SHP77 (cell line): ENCODE measurements at regions not wholly inside any gene's neighbourhood (a gene's known extent, or its start where the extent isn't known, plus 50 kb on each side); places are given as distances from the start of the nearest gene placed in this dataset.
A peak's percentile ranks its signal among the peaks of the same experiment; 100 is the strongest.
"Not testable (repeated sequence)": the region's sequence is repeated elsewhere in the genome, so short reads cannot be mapped to it uniquely, and the experiment has no call there.

Experiments used
- DNase-seq, 2 experiments: peaks; one replicate each; lab custom pipeline; 2025; lab: John Stamatoyannopoulos, UW

DNA sequence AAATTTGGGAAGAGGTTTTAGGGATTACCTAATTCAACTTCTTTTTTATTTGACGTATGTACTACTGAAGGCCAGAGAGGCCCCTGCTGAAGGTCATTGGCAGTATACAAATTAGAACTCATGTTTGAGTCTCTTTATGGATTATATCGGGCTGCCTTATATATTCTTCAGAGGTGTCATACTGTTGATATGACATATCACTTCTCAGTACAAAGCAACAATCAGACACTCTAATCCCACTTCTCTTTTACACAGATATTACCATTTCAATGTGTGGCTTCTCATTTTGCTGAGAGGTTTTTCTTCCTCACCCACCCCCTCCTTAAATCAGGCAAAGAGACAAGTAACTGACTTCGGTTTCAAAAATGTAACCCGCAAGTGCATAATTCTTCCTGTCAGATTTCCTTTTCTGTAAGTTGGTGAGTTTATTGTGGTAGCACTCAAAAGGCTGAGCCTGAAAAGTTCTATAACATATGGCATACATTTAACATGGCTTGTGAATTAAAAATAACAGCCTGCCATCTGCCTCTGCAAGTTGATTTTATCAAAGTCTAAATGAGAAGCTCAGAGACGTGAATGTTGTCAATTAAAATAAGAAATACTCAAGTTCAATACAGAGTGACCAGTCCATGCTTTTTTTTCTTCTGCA lies 163.6 kb upstream of the RORB start:
- DNase-seq, result no peak

DNA sequence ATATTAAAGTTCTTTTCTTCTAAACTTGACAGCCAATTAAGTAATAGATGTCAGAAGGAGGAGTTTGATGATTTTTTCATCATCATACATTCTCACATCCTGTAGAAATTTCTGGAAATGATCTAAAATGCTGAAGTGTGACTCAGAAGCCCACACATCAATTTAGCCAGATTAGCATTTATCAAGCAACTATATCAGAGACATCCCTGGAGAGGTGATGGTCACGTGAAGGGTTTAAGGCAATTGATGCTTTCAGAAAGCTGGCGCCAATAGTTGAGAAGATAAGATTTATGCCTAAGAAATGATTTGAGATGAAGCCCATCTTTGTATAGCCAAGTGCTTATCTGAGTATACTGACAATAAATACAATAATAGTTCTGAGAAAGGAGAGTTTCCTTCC lies 162.9 kb upstream of the RORB start:
- no peak for DNase-seq

- no peak for DNase-seq
These were observed 161.0 kb upstream of the RORB start for GRCh38 chr9:74336161-74336560.

GRCh38 chr9:74348777-74349176 lies 148.4 kb upstream of the RORB start:
- DNase-seq, result no peak

DNA sequence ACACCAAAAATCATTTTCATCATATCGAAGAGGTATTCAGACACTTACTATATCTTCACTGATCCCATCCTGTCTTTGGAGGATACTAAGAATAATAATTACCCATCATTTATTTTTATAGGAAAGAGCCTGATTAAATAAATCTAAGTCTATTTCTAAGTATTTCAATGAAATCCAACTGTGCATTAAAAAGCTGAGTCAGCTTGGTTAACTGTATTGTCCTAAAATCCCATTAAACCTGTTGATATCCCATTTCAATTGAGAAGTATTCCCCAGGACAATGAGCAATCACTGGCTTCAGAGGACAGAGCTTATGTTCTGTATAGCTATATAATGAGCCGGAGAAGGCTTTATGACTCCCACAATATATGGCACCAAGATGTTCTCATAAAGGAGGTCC lies 142.0 kb upstream of the RORB start:
- DNase-seq, result no peak

DNA sequence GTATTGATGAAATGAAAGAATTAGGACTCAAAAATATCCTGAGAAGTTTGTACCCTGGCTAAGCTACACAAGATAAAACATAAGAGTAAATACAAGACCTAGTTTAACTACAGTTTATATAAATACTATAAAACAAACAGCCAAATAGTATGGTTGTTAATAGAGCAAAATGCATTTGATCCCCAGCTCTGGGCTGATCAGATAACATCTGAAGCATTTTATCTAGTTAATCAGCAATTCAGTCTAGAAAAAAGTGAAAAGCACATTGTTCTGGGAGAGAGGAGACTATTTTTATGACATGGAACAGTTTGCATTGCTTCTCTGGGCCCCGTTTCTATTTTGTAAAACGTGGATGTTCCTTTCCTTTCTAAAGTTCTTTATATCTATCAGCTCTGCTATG lies 139.6 kb upstream of the RORB start:
- no peak for DNase-seq

DNA sequence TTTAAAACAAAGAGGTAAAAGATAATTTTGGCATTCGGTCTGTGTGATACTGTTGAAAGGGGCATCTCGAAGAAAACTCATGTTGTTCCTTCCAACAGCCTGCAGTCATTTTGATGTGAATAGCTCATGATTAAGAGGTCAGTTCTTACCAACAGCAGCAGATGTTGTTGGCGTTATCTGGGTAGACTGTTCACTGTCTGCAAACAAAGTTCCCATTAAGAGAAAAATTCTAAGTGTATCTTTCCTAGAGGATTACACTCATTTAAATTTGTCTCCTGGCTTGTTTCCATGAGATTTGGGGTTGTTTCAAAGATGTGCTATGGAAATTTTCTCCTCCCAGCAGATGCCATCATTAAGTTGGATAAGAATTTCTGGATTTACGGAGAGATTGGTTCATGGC lies 138.2 kb upstream of the RORB start:
- no peak for DNase-seq

GRCh38 chr9:74361508-74361907 lies 135.6 kb upstream of the RORB start:
- no peak for DNase-seq

GRCh38 chr9:74362423-74362822 lies 134.7 kb upstream of the RORB start:
- DNase-seq, result no peak

DNA sequence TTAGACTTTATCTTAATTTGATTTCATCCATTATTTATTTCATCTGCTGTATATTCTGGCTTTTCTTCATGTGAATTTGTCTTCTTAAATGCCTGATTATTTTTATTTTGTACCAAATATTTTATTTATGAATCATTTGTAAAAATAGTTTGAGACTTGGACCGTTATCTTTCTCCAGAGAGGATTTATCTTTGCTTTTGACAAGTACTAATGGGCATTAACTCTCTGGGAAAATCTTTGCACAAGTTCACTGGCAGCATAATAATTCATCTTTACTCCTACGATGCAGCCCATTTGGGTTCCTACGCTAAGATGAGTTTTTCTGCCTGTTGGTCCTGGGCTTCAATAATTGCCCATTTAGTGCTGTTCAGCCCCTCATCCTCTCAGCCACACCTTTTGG lies 131.0 kb upstream of the RORB start:
- DNase-seq, result no peak

GRCh38 chr9:74369844-74370243 lies 127.3 kb upstream of the RORB start:
- DNase-seq, result no peak

DNA sequence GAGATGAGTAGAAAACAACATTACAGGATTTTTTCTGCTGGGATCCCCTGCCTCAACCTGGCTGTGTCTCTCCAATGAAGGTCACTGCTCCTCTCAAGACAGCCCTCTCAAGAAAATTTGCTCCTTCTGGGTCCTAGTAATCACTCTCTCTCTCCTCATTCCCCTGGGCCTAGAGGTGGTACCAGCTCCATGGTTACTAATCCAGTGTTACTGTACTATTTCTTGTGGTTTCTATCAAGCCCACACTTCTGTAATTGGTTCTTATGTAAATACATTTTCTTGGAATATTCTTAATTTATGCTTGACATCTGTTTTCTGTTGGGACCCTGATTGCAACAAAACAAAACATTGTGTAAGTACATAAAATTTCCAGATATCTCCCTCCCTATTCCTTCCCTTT lies 123.8 kb upstream of the RORB start:
- no peak for DNase-seq

DNA sequence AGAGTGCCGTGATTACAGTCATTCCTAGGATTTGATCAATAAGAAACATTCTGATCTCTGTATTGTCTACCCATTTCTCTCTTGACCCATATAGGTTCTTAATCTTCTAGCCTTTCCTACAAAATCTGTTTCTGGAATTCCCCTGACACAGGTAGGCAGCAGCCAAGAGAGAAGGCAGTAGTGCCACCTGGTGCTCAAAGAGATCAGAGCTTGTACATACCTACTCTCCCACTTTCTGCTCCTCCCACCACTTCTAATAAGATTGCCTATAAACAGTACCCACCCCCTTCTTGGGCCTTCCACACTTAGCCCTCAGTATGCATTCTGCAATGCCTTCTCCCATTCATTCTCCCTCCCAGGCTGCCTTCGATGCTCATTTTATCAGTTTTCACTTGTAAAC lies 117.4 kb upstream of the RORB start:
- DNase-seq, result peak; percentile 4 to 14

DNA sequence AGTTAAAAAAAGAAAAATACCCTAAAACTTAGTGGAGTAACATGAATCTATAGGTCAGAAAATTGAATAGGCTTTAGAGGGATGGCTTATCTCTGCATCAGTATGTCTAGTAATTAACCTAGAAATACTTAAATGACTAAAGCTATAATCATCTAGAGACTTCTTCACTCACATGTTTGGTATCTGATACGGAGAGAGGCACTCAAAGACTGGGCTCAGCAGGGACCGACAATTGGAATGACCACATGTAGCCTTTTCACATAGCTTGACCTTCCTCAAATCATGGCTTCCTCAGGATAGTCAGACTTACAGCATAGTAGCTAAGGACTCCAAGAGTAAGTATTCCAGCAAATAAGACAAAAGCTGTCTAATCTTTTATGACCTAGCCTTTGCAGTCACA lies 105.3 kb upstream of the RORB start:
- no peak for DNase-seq

DNA sequence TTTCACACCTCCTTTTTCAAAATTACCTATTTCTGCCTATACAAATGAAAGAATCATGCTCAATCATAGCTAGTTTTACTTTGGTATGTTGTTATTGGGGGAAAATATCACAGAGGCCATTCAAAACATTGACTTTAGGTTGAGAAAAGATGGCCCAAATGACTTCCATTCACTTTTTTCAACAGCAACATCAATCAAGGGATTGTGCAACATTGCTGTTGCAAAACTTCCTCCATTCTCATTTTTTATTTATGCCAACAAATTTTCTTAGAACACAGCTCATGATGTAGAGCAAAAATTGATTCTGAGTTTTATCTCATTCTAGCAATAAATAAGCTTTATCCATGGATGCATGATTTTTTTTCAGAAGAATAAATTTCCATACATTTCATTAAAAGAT lies 93.6 kb upstream of the RORB start:
- no peak for DNase-seq

DNA sequence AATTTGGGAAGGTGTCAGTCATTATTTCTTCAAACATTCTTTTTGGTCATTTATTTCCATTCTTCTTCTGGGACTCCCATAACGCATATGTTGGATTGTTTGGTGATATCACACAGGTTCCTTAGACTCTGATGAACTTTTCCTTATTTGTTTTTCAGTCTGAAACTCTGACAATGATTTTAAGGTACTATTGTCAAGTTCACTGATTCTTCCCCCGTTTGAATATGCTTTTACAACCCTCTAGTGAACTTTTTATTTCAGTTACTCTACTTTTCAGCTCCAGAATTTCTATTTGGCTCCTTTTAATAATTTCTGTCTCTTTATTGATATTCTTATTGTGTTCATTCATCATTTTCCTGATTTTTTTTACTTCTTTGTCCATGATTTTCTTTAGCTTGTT lies 92.5 kb upstream of the RORB start:
- DNase-seq, result no peak

- DNase-seq, result no peak
These were observed 90.0 kb upstream of the RORB start for GRCh38 chr9:74407166-74407565.

DNA sequence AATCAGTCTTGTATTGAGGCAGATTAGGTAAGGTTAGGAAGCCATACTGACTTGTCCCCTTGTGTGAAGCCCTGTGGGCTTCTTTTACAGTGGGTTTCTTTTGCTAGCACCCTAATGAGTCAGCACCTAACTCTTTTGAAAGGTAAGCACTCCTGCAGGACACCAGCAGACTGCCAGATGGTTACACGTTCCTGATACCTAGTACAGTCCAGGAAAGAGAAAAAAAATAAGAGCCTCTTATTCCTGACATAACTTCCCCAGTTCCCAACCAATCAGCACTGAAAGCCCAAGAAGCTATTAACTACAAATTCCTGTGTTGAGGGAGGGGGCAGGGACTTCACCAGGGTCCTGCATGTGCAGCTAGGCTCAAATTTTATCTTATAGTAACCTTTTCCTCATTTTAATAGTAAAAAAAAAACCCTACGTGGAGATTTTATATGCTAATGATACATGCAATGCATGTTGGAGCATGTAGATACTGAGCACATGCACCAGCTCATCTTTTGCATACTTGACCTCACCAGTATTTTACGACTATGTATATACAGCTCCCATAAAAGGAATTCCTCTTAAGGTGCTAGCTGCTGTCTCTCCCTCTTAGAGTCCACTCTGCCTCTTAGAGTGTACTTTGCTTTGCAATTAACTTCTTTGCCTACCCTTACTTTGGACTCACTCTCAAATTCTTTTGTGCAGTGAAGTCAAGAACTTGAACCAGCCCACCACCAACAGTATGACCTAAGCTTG lies 84.7 kb upstream of the RORB start:
- no peak for DNase-seq

DNA sequence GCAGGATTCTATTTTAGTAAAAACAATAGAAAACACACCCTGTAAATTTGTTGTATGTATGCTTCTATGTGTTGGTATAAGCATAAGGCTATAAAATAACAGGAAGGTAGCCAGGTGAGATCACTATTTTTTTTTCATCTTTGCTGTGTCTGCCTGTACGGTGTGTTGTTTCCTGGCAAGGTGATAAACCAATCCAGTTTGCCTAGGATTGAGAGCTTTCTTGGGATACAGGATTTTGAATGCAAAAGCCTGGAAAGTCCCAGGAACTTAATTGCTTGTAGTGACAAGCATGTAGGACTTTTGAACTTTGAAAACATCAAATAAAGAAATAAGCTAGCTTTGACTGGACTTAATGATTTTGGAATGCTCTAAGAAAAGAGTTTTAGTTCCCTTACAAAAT lies 83.3 kb upstream of the RORB start:
- no peak for DNase-seq

GRCh38 chr9:74414325-74414724 lies 82.8 kb upstream of the RORB start:
- DNase-seq, result no peak

- DNase-seq, result no peak
These were observed 81.1 kb upstream of the RORB start for GRCh38 chr9:74415995-74416394.

- DNase-seq, result not testable (repeated sequence)
These were observed 72.6 kb upstream of the RORB start for GRCh38 chr9:74424488-74424887.

DNA sequence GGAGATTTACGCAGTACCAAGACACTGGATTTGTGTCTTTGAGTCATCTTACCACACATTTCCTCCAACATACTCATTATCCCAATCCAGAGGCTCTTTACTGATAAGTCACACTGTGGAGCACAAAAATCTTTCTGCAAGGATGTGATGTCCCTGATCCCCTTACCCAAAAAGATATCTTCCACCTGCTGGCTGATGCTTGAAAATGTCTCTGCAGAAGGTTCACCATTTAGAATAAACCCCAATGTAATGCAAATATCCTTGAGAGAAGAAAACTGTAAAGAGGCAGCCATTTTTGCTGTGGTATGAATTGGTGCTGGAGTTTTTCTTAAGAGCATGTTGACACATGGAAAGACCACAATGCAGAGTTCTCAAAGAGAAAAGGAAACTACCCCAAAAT lies 65.7 kb upstream of the RORB start:
- DNase-seq, result no peak
